A549 (cell line): ENCODE measurements at regions not wholly inside any gene's neighbourhood (a gene's known extent, or its start where the extent isn't known, plus 50 kb on each side); places are given as distances from the start of the nearest gene placed in this dataset.

Source experiments
- CTCF ChIP-seq: fragments of >200 bp; sonication (Bioruptor Twin); formaldehyde crosslinking; IDR thresholded peaks from 3 replicates; pipeline ENCODE4 v1.5.1; 2016
- HOXA7 ChIP-seq: fragments of 250-450 bp; sonication (Bioruptor Pico); IDR thresholded peaks from 2 replicates; pipeline ENCODE4 v1.5.0; 2020; ENCODE audit warnings: mild to moderate bottlenecking, moderate library complexity
- MAX ChIP-seq: IDR thresholded peaks from 2 replicates; pipeline ENCODE4 v1.6.1; 2012
- POLR2A ChIP-seq: IDR thresholded peaks from 2 replicates; pipeline ENCODE4 v1.6.1; 2012; ENCODE audit warnings: mild to moderate bottlenecking, low read length
- USF2 ChIP-seq: fragments of 450-650 bp; IDR thresholded peaks from 2 replicates; pipeline ENCODE4 v1.6.1; 2014; ENCODE audit warnings: antibody characterized with exemption

- TF ChIP-seq CTCF (no peak), USF2 (no peak), MAX (no peak), POLR2A (no peak), HOXA7 (CRISPR knock-in tag) (no peak)
These were observed 393.4 kb upstream of the SULF2 start for GRCh38 chr20:48178633-48179032.
